T-cell (primary cell): ENCODE measurements at regions not wholly inside any gene's neighbourhood (a gene's known extent, or its start where the extent isn't known, plus 50 kb on each side); places are given as distances from the start of the nearest gene placed in this dataset.

Source experiments
- ATAC-seq, 4 experiments: fragments of 200-7000 bp in 3 of 4; fragments of 150-1000 bp in 1 of 4; cut with Tn5 transposase; replicated peaks in 1 of 4; 1 replicate in 3 of 4; 2 replicates in 1 of 4; pipeline ENCODE4 v1.10.0; 2021; ENCODE audit warnings: moderate library complexity in 3 of 4, mild to moderate bottlenecking in 2 of 4, moderate number of reproducible peaks in 1 of 4
- CTCF ChIA-PET, 2 donors: fragments of 300-600 bp; sonication (Branson Sonifier 250); formaldehyde crosslinking; loops; one replicate each; lab custom pipeline; 2022; ENCODE audit warnings: antibody characterized with exemption in 2 of 2; lab: Charles Lee
- POLR2A ChIA-PET, 2 donors: fragments of 300-600 bp; sonication (Branson Sonifier 250); formaldehyde crosslinking; loops; one replicate each; lab custom pipeline; 2022; ENCODE audit warnings: antibody characterized with exemption in 2 of 2; lab: Charles Lee
- DNase-seq, 35 experiments: peaks; one replicate each; pipeline versions ENCODE4 v3.0.0 to v3.0.0-alpha.2; 2013 to 2023
- H3K27ac ChIP-seq: one replicate; pipeline ENCODE4 v1.5.1; 2013; ENCODE audit warnings: low read length
- H3K27me3 ChIP-seq, 2 experiments: replicated peaks in 1 of 2; 1 replicate in 1 of 2; 2 replicates in 1 of 2; pipeline versions ENCODE4 v1.6.1 to v1.7.0; 2013; ENCODE audit warnings: low read length in 1 of 2, mixed read lengths in 1 of 2; ENCODE audit not compliant: control insufficient read depth in 2 of 2, insufficient read depth in 2 of 2; ENCODE audit errors: extremely low read depth in 1 of 2
- H3K36me3 ChIP-seq, 2 donors: 1 replicate in 1 of 2; 2 replicates in 1 of 2; pipeline versions ENCODE4 v1.6.1 to v1.7.0; 2013; ENCODE audit warnings: low read length in 1 of 2; ENCODE audit not compliant: control insufficient read depth in 2 of 2, insufficient read depth in 1 of 2; ENCODE audit errors: extremely low read depth in 1 of 2
- H3K4me1 ChIP-seq, 2 experiments: 1 replicate in 1 of 2; 2 replicates in 1 of 2; pipeline versions ENCODE4 v1.6.1 to v1.7.0; 2013; ENCODE audit warnings: low read length in 2 of 2, mixed read lengths in 1 of 2; ENCODE audit not compliant: insufficient read depth in 2 of 2, control insufficient read depth in 1 of 2; ENCODE audit errors: extremely low read depth in 1 of 2
- H3K4me3 ChIP-seq, 2 donors: 1 replicate in 1 of 2; 2 replicates in 1 of 2; pipeline versions ENCODE4 v1.5.1 to v1.7.0; 2013; ENCODE audit warnings: mild to moderate bottlenecking in 2 of 2, low read length in 1 of 2, moderate library complexity in 1 of 2; ENCODE audit not compliant: control insufficient read depth in 1 of 2; ENCODE audit errors: extremely low read depth in 1 of 2
- H3K9me3 ChIP-seq: 2 replicates; pipeline ENCODE4 v1.7.0; 2013
- H3K27ac Mint-ChIP-seq, 2 donors: one replicate each; pipeline ENCODE4 v1.8.0; 2020 to 2021; ENCODE audit warnings: mild to moderate bottlenecking in 2 of 2, mixed read lengths in 2 of 2
- H3K27me3 Mint-ChIP-seq, 2 donors: one replicate each; pipeline ENCODE4 v1.8.0; 2021 to 2022; ENCODE audit warnings: mixed read lengths in 2 of 2
- H3K36me3 Mint-ChIP-seq: one replicate; pipeline ENCODE4 v1.8.0; 2021; ENCODE audit warnings: mixed read lengths
- H3K4me1 Mint-ChIP-seq, 3 donors: one replicate each; pipeline ENCODE4 v1.8.0; 2020 to 2022; ENCODE audit warnings: mixed read lengths in 3 of 3, mild to moderate bottlenecking in 1 of 3
- H3K4me3 Mint-ChIP-seq, 3 donors: one replicate each; pipeline ENCODE4 v1.8.0; 2020 to 2022; ENCODE audit warnings: mild to moderate bottlenecking in 3 of 3, mixed read lengths in 3 of 3, moderate library complexity in 3 of 3
- H3K9me3 Mint-ChIP-seq, 3 donors: one replicate each; pipeline ENCODE4 v1.8.0; 2020 to 2022; ENCODE audit warnings: mixed read lengths in 3 of 3
- WGBS: methylation state at CpG from one replicate; pipeline ENCODE4 v1.1.5; 2013; ENCODE audit warnings: missing lambda C conversion rate; ENCODE audit not compliant: insufficient coverage; 5-methylcytosine and 5-hydroxymethylcytosine counted together

- Mint-ChIP-seq H3K4me3 (no peak overlapping the region), H3K9me3 (peaks cover 4 to 15% (median 13%) of the 10 kb centered on the region in 3 donors), H3K27ac (no peak overlapping the region), H3K36me3 (no peaks in the 10 kb centered on the region), H3K4me1 (no peaks in the 10 kb centered on the region), H3K27me3 (no peaks in the 10 kb centered on the region)
- H3K27me3 ChIP-seq, result peaks cover 0 to 3% of the 10 kb centered on the region in 2 experiments
- no peaks in the 10 kb centered on the region for H3K36me3 ChIP-seq
- 91% methylated on average over 16 of the region's 16 CpGs for WGBS
- no peaks in the 10 kb centered on the region for H3K9me3 ChIP-seq
- no peak overlapping the region for H3K27ac ChIP-seq
- DNase-seq (no peak), ATAC-seq (no peak)
- ChIA-PET CTCF (no interaction called here), POLR2A (no interaction called here)
- no peaks in the 10 kb centered on the region for H3K4me1 ChIP-seq
- no peak overlapping the region for H3K4me3 ChIP-seq
Measured at GRCh38 chr13:64958106-64958505, 2272.0 kb downstream of the PCDH9 start.

GRCh38 chr13:64938660-64939059 is 2291.5 kb downstream of the PCDH9 start:
- no peak for ATAC-seq
- Histone ChIP-seq H3K27me3 (no peaks in the 10 kb centered on the region), H3K36me3 (no peaks in the 10 kb centered on the region), H3K4me1 (no peaks in the 10 kb centered on the region), H3K27ac (no peak overlapping the region), H3K9me3 (no peaks in the 10 kb centered on the region), H3K4me3 (no peak overlapping the region)
- no peaks in the 10 kb centered on the region for H3K4me1 Mint-ChIP-seq
- no peaks in the 10 kb centered on the region for H3K36me3 Mint-ChIP-seq
- no peaks in the 10 kb centered on the region for H3K27me3 Mint-ChIP-seq
- no peak overlapping the region for H3K4me3 Mint-ChIP-seq
- DNase-seq, result no peak
- WGBS, result no CpG with 5 or more reads among the region's 5 CpGs
- no peak overlapping the region for H3K27ac Mint-ChIP-seq
- ChIA-PET CTCF (no interaction called here), POLR2A (no interaction called here)
- H3K9me3 Mint-ChIP-seq, result peaks cover 4% of the 10 kb centered on the region in 3 donors

GRCh38 chr13:64937302-64937701 is 2292.8 kb downstream of the PCDH9 start:
- Histone ChIP-seq H3K27ac (no peak overlapping the region), H3K9me3 (no peaks in the 10 kb centered on the region), H3K36me3 (no peaks in the 10 kb centered on the region), H3K27me3 (no peaks in the 10 kb centered on the region), H3K4me1 (no peaks in the 10 kb centered on the region), H3K4me3 (no peak overlapping the region)
- ATAC-seq (no peak), DNase-seq (no peak)
- WGBS, result no CpG with 5 or more reads among the region's 1 CpG
- Mint-ChIP-seq H3K36me3 (no peaks in the 10 kb centered on the region), H3K27ac (no peak overlapping the region), H3K27me3 (no peaks in the 10 kb centered on the region), H3K4me3 (no peak overlapping the region), H3K9me3 (peaks cover 2 to 4% (median 4%) of the 10 kb centered on the region in 3 donors), H3K4me1 (no peaks in the 10 kb centered on the region)
- ChIA-PET CTCF (no interaction called here), POLR2A (no interaction called here)

- H3K27ac Mint-ChIP-seq, result no peak overlapping the region
- ChIA-PET POLR2A (no interaction called here), CTCF (no interaction called here)
- Histone ChIP-seq H3K36me3 (no peaks in the 10 kb centered on the region), H3K27ac (no peak overlapping the region), H3K4me3 (no peak overlapping the region), H3K9me3 (no peaks in the 10 kb centered on the region), H3K4me1 (no peaks in the 10 kb centered on the region), H3K27me3 (no peaks in the 10 kb centered on the region)
- H3K4me3 Mint-ChIP-seq, result no peak overlapping the region
- H3K36me3 Mint-ChIP-seq, result no peaks in the 10 kb centered on the region
- H3K4me1 Mint-ChIP-seq, result no peaks in the 10 kb centered on the region
- WGBS, result no CpG with 5 or more reads among the region's 2 CpGs
- ATAC-seq, result no peak
- peaks cover 2 to 4% (median 4%) of the 10 kb centered on the region in 3 donors for H3K9me3 Mint-ChIP-seq
- no peaks in the 10 kb centered on the region for H3K27me3 Mint-ChIP-seq
- DNase-seq, result no peak
Measured at GRCh38 chr13:64936879-64937278, 2293.3 kb downstream of the PCDH9 start.

GRCh38 chr13:64935441-64935840 is 2294.7 kb downstream of the PCDH9 start:
- no peaks in the 10 kb centered on the region for H3K4me1 Mint-ChIP-seq
- Histone ChIP-seq H3K36me3 (no peaks in the 10 kb centered on the region), H3K4me3 (no peak overlapping the region), H3K27me3 (no peaks in the 10 kb centered on the region), H3K9me3 (no peaks in the 10 kb centered on the region), H3K4me1 (no peaks in the 10 kb centered on the region), H3K27ac (no peak overlapping the region)
- no peak overlapping the region for H3K4me3 Mint-ChIP-seq
- ChIA-PET POLR2A (no interaction called here), CTCF (no interaction called here)
- no peaks in the 10 kb centered on the region for H3K36me3 Mint-ChIP-seq
- no peaks in the 10 kb centered on the region for H3K27me3 Mint-ChIP-seq
- H3K27ac Mint-ChIP-seq, result no peak overlapping the region
- ATAC-seq, result no peak
- H3K9me3 Mint-ChIP-seq, result peaks cover 0 to 4% (median 4%) of the 10 kb centered on the region in 3 donors
- DNase-seq, result no peak

GRCh38 chr13:64934569-64935362 is 2295.4 kb downstream of the PCDH9 start:
- ChIA-PET POLR2A (no interaction called here), CTCF (interaction anchor here in 1 of 2 donors (0.6 kb wide), 1 partner anchor 999 kb away, joined by 3 read pairs; no protein-coding TSS in a partner anchor)
- Mint-ChIP-seq H3K27ac (no peak overlapping the region), H3K9me3 (peaks cover 3 to 7% (median 4%) of the 10 kb centered on the region in 3 donors), H3K36me3 (no peaks in the 10 kb centered on the region), H3K4me3 (no peak overlapping the region), H3K4me1 (no peaks in the 10 kb centered on the region), H3K27me3 (no peaks in the 10 kb centered on the region)
- H3K27ac ChIP-seq, result no peak overlapping the region
- H3K4me3 ChIP-seq, result no peak overlapping the region
- DNase-seq (no peak), ATAC-seq (no peak)
- no peaks in the 10 kb centered on the region for H3K4me1 ChIP-seq
- no peaks in the 10 kb centered on the region for H3K9me3 ChIP-seq
- no peaks in the 10 kb centered on the region for H3K27me3 ChIP-seq
- H3K36me3 ChIP-seq, result no peaks in the 10 kb centered on the region
- 40% methylated on average over 1 of the region's 5 CpGs for WGBS
